ENCODE measurements at regions not wholly inside any gene's neighbourhood (a gene's known extent, or its start where the extent isn't known, plus 50 kb on each side); places are given as distances from the start of the nearest gene placed in this dataset.

DNA sequence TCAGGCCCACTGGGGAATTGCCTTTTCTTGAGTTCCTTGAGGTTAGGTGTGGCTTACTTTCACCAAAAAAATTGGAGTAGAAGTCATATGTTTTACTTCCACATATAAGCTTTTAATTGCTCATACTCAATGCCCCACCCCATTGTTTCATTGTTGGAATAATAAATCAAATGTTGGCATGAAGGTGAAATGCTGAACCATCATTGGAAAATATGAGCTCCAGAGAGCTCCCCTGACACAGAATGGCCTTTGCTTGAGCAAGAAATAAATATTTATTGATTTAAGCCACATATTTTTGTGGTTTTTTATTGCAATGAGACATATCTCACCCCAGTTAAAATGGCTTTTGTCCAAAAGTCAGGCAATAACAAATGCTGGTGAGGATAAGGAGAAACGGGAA, 167.3 kb upstream of the SRD5A2 start:
- Histone ChIP-seq H3K9me3 (ENCODE audit: control extremely low read depth in 1 of 3, control insufficient read depth in 2 of 3, insufficient read depth in 1 of 3, low read length in 2 of 3) (peaks cover 0 to 10% (median 5%) of the 10 kb centered on the region in 3 donors), H3K9ac (ENCODE audit: low read length) (no peak overlapping the region), H3K27ac (ENCODE audit: low read length in 2 of 2) (no peak overlapping the region), H3K4me2 (replicated peaks; ENCODE audit: low read depth, low read length, poor library complexity, severe bottlenecking) (no peak overlapping the region), H4K20me1 (ENCODE audit: control insufficient read depth, insufficient read depth, low read length, poor library complexity, severe bottlenecking) (no peaks in the 10 kb centered on the region), H2AFZ (ENCODE audit: insufficient read depth, low read depth, low read length, poor library complexity, severe bottlenecking) (no peak overlapping the region), H3K4me3 (ENCODE audit: control extremely low read depth in 1 of 5, extremely low read depth in 1 of 5, insufficient read depth in 1 of 5, low read depth in 2 of 5, low read length in 4 of 5) (no peak overlapping the region), H3K27me3 (replicated peaks in 1 of 4; ENCODE audit: control extremely low read depth in 1 of 4, control insufficient read depth in 3 of 4, insufficient read depth in 4 of 4, low read length in 3 of 4) (peaks cover 0 to 6% (median 0%) of the 10 kb centered on the region in 4 experiments), H3K4me1 (ENCODE audit: control insufficient read depth in 2 of 2, insufficient read depth in 2 of 2, low read length in 2 of 2) (no peaks in the 10 kb centered on the region), H3K79me2 (ENCODE audit: control insufficient read depth, insufficient read depth, low read length) (no peaks in the 10 kb centered on the region), H3K36me3 (replicated peaks in 1 of 2; ENCODE audit: control extremely low read depth in 1 of 2, control insufficient read depth in 1 of 2, extremely low read depth in 1 of 2, insufficient read depth in 2 of 2, low read length in 1 of 2) (no peaks in the 10 kb centered on the region)
- no peak for ATAC-seq (ENCODE audit: low read depth)
- CTCF ChIA-PET: no interaction called here
- Mint-ChIP-seq H3K4me1 (no peaks in the 10 kb centered on the region), H3K27ac (no peak overlapping the region), H3K4me3 (no peak overlapping the region), H3K9me3 (ENCODE audit: insufficient read depth) (no peaks in the 10 kb centered on the region), H3K27me3 (peaks cover 7% of the 10 kb centered on the region)
- TF ChIP-seq, protein P1, sequence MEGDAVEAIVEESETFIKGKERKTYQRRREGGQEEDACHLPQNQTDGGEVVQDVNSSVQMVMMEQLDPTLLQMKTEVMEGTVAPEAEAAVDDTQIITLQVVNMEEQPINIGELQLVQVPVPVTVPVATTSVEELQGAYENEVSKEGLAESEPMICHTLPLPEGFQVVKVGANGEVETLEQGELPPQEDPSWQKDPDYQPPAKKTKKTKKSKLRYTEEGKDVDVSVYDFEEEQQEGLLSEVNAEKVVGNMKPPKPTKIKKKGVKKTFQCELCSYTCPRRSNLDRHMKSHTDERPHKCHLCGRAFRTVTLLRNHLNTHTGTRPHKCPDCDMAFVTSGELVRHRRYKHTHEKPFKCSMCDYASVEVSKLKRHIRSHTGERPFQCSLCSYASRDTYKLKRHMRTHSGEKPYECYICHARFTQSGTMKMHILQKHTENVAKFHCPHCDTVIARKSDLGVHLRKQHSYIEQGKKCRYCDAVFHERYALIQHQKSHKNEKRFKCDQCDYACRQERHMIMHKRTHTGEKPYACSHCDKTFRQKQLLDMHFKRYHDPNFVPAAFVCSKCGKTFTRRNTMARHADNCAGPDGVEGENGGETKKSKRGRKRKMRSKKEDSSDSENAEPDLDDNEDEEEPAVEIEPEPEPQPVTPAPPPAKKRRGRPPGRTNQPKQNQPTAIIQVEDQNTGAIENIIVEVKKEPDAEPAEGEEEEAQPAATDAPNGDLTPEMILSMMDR (IDR thresholded peaks at IDR 0.05): no peak
- TF ChIP-seq EZH2 (IDR thresholded peaks at IDR 0.05; ENCODE audit: borderline replicate concordance, insufficient read depth, low read depth, low read length, poor library complexity, severe bottlenecking): no peak
- intact Hi-C loops (cut with micrococcal nuclease): no loop called here
- POLR2A ChIA-PET: no interaction called here
- no peak for DNase-seq
- WGBS (ENCODE audit: insufficient coverage): 80% methylated on average over 1 of the region's 1 CpG

DNA sequence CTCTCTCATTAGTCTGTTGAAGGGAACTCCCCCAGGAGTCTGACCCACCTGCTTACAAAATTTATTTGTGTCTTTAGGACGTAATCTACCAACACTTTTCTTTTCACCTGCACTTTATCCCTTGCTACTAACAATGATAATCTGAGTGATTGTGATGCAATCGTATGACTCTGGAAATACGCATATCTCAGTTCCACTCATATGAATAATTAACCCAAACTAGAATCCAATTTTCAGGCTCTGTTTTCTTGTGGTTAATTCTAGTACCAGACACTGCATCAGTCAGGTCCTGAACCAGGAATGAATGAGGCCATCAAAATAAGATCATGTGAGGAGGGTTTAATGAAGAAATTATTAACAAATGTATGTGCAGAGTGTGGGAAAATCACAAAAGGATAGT, 158.4 kb upstream of the SRD5A2 start:
- H3K36me3 ChIP-seq (replicated peaks in 1 of 2; ENCODE audit: control extremely low read depth in 1 of 2, control insufficient read depth in 1 of 2, extremely low read depth in 1 of 2, insufficient read depth in 2 of 2, low read length in 1 of 2): no peaks in the 10 kb centered on the region
- CTCF ChIA-PET: no interaction called here
- Mint-ChIP-seq H3K27ac (no peak overlapping the region), H3K4me1 (no peaks in the 10 kb centered on the region), H3K4me3 (no peak overlapping the region), H3K27me3 (peaks cover 4% of the 10 kb centered on the region), H3K9me3 (ENCODE audit: insufficient read depth) (no peaks in the 10 kb centered on the region)
- H2AFZ ChIP-seq (ENCODE audit: insufficient read depth, low read depth, low read length, poor library complexity, severe bottlenecking): no peak overlapping the region
- H3K4me1 ChIP-seq (ENCODE audit: control insufficient read depth in 2 of 2, insufficient read depth in 2 of 2, low read length in 2 of 2): no peaks in the 10 kb centered on the region
- no peak overlapping the region for H3K27ac ChIP-seq (ENCODE audit: low read length in 2 of 2)
- no peak for TF ChIP-seq EZH2 (IDR thresholded peaks at IDR 0.05; ENCODE audit: borderline replicate concordance, insufficient read depth, low read depth, low read length, poor library complexity, severe bottlenecking)
- TF ChIP-seq, protein P1 (IDR thresholded peaks at IDR 0.05): no peak
- POLR2A ChIA-PET: no interaction called here
- no peak for ATAC-seq (ENCODE audit: low read depth)
- DNase-seq: no peak
- H3K4me3 ChIP-seq (ENCODE audit: control extremely low read depth in 1 of 5, extremely low read depth in 1 of 5, insufficient read depth in 1 of 5, low read depth in 2 of 5, low read length in 4 of 5): no peak overlapping the region
- H3K9me3 ChIP-seq (ENCODE audit: control extremely low read depth in 1 of 3, control insufficient read depth in 2 of 3, insufficient read depth in 1 of 3, low read length in 2 of 3): no peaks in the 10 kb centered on the region
- H3K4me2 ChIP-seq (replicated peaks; ENCODE audit: low read depth, low read length, poor library complexity, severe bottlenecking): no peak overlapping the region
- no peaks in the 10 kb centered on the region for H3K27me3 ChIP-seq (replicated peaks in 1 of 4; ENCODE audit: control extremely low read depth in 1 of 4, control insufficient read depth in 3 of 4, insufficient read depth in 4 of 4, low read length in 3 of 4)
- intact Hi-C loops (cut with micrococcal nuclease): no loop called here
- H3K9ac ChIP-seq (ENCODE audit: low read length): no peak overlapping the region
- H3K79me2 ChIP-seq (ENCODE audit: control insufficient read depth, insufficient read depth, low read length): no peaks in the 10 kb centered on the region
- no CpG with 5 or more reads among the region's 3 CpGs for WGBS (ENCODE audit: insufficient coverage)
- no peaks in the 10 kb centered on the region for H4K20me1 ChIP-seq (ENCODE audit: control insufficient read depth, insufficient read depth, low read length, poor library complexity, severe bottlenecking)
